GM12891 (cell line): ENCODE measurements at regions not wholly inside any gene's neighbourhood (a gene's known extent, or its start where the extent isn't known, plus 50 kb on each side); places are given as distances from the start of the nearest gene placed in this dataset.

Experiments used
- DNase-seq: peaks from one replicate; pipeline ENCODE4 v3.0.0; 2011; ENCODE audit warnings: low spot score; ENCODE audit not compliant: insufficient read length
- FAIRE-seq: peaks from 2 replicates; lab custom pipeline; 2011; peaks lifted over from hg19 to GRCh38; lab: Jason Lieb, UNC
- PAX5 ChIP-seq: IDR thresholded peaks from 2 replicates; pipeline ENCODE4 v1.6.1; 2011; ENCODE audit warnings: low read length, moderate library complexity, mild to moderate bottlenecking; ENCODE audit not compliant: insufficient read depth, severe bottlenecking
- POLR2A ChIP-seq: IDR thresholded peaks from 2 replicates; pipeline ENCODE4 v1.6.1; 2011; ENCODE audit warnings: low read depth, low read length, control low read depth
- POLR2AphosphoS5 ChIP-seq: IDR thresholded peaks from 2 replicates; pipeline ENCODE4 v1.6.1; 2011; ENCODE audit warnings: low read depth, low read length, control low read depth
- POU2F2 ChIP-seq: IDR thresholded peaks from 2 replicates; pipeline ENCODE4 v1.6.1; 2011; ENCODE audit warnings: low read depth, mild to moderate bottlenecking, control low read depth, low read length, moderate library complexity
- SPI1 ChIP-seq: IDR thresholded peaks from 2 replicates; pipeline ENCODE4 v1.6.1; 2011; ENCODE audit warnings: low read depth, low read length, control low read depth
- TAF1 ChIP-seq: IDR thresholded peaks from 2 replicates; pipeline ENCODE4 v1.6.1; 2011; ENCODE audit warnings: low read depth, low read length, control low read depth

GRCh38 chr2:204436230-204436629 lies 109.0 kb upstream of the PARD3B start:
- FAIRE-seq (no peak), DNase-seq (no peak)
- no peak for TF ChIP-seq PAX5
- TF ChIP-seq SPI1 = no peak
- TF ChIP-seq POU2F2 = no peak
- TF ChIP-seq POLR2AphosphoS5 = no peak
- no peak for TF ChIP-seq TAF1
- no peak for TF ChIP-seq POLR2A

- TF ChIP-seq POLR2A = no peak
- no peak for TF ChIP-seq POU2F2
- no peak for TF ChIP-seq PAX5
- TF ChIP-seq POLR2AphosphoS5 = no peak
- no peak for TF ChIP-seq SPI1
- TF ChIP-seq TAF1 = no peak
- DNase-seq (no peak), FAIRE-seq (no peak)
Measured at GRCh38 chr2:204437408-204437807, 107.9 kb upstream of the PARD3B start.

GRCh38 chr2:204437815-204438756 lies 107.2 kb upstream of the PARD3B start:
- DNase-seq (no peak), FAIRE-seq (no peak)
- TF ChIP-seq POLR2A = no peak
- no peak for TF ChIP-seq POLR2AphosphoS5
- TF ChIP-seq TAF1 = no peak
- no peak for TF ChIP-seq PAX5
- no peak for TF ChIP-seq POU2F2
- no peak for TF ChIP-seq SPI1

- DNase-seq (no peak), FAIRE-seq (no peak)
- TF ChIP-seq SPI1 = no peak
- no peak for TF ChIP-seq TAF1
- no peak for TF ChIP-seq POLR2A
- no peak for TF ChIP-seq PAX5
- TF ChIP-seq POU2F2 = no peak
- TF ChIP-seq POLR2AphosphoS5 = no peak
Measured at GRCh38 chr2:204441316-204441715, 104.0 kb upstream of the PARD3B start.

- FAIRE-seq (no peak), DNase-seq (no peak)
- TF ChIP-seq PAX5 (no peak), POU2F2 (no peak), POLR2A (no peak), SPI1 (no peak), POLR2AphosphoS5 (no peak), TAF1 (no peak)
Measured at GRCh38 chr2:204445149-204445548, 100.1 kb upstream of the PARD3B start.

- DNase-seq (no peak), FAIRE-seq (no peak)
- TF ChIP-seq SPI1 (no peak), POU2F2 (no peak)
Measured at GRCh38 chr2:204447722-204448121, 97.6 kb upstream of the PARD3B start.

GRCh38 chr2:204449977-204450376 lies 95.3 kb upstream of the PARD3B start:
- DNase-seq (no peak), FAIRE-seq (no peak)
- TF ChIP-seq POLR2A (no peak), PAX5 (no peak), TAF1 (no peak), POU2F2 (no peak), POLR2AphosphoS5 (no peak), SPI1 (no peak)

- FAIRE-seq (no peak), DNase-seq (no peak)
- TF ChIP-seq POLR2AphosphoS5 (no peak), POU2F2 (no peak), POLR2A (no peak), PAX5 (no peak), TAF1 (no peak), SPI1 (no peak)
Measured at GRCh38 chr2:204451766-204452165, 93.5 kb upstream of the PARD3B start.

GRCh38 chr2:204452464-204453023 lies 92.7 kb upstream of the PARD3B start:
- DNase-seq (no peak), FAIRE-seq (no peak)
- TF ChIP-seq POLR2A (no peak), PAX5 (no peak), SPI1 (no peak), POLR2AphosphoS5 (no peak), POU2F2 (no peak), TAF1 (no peak)

- TF ChIP-seq TAF1 (no peak), POLR2AphosphoS5 (no peak), POU2F2 (no peak), SPI1 (no peak), POLR2A (no peak), PAX5 (no peak)
- FAIRE-seq = no peak
- DNase-seq = no peak
Measured at GRCh38 chr2:204453730-204454167, 91.5 kb upstream of the PARD3B start.
